COLO668 (cell line): ENCODE measurements at regions not wholly inside any gene's neighbourhood (a gene's known extent, or its start where the extent isn't known, plus 50 kb on each side); places are given as distances from the start of the nearest gene placed in this dataset.
"Not testable (repeated sequence)": the region's sequence is repeated elsewhere in the genome, so short reads cannot be mapped to it uniquely, and the experiment has no call there.

Experiments
- DNase-seq: peaks from one replicate; lab custom pipeline; 2025; ENCODE audit not compliant: unreplicated experiment; lab: John Stamatoyannopoulos, UW

GRCh38 chr3:153369561-153370374 is 207.7 kb downstream of the RAP2B start:
- no peak for DNase-seq

DNA sequence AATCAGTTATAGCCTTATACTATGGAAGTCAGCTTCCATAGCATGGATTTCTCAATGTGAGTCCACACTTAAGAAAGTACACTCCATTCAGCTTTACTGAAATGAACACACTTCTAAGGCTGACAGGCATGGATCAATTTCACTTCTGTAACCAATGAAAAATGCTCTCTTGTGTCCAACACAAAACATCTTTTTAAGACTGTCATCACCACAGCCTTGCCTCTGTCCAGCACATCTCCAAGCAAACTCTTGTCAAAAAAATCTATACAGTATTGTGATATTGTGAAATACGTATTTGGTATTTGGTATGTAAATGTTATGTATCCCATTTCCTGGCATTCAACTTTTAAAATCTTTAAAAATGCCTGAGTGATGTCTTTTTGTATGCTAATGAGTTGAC is 208.7 kb downstream of the RAP2B start:
- DNase-seq, result no peak

DNA sequence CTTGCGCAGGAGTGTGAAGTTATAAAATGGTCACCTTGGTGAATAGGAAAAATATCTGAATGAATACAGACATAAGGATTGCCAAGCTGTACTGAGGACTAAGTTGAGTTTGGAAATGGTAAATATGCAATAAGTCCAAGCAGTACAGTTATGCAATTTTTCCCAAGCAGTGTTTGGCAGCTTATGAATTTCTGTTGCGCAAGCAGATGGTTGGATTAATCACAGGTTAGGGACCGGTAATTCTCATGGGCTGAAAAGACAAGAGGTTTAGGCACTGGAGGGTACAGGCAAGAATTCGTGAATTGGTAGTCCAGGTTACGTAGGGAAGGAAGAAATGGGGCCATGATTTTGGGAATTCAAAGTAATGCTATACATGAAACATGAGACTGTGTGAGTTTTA is 210.3 kb downstream of the RAP2B start:
- DNase-seq, result no peak

DNA sequence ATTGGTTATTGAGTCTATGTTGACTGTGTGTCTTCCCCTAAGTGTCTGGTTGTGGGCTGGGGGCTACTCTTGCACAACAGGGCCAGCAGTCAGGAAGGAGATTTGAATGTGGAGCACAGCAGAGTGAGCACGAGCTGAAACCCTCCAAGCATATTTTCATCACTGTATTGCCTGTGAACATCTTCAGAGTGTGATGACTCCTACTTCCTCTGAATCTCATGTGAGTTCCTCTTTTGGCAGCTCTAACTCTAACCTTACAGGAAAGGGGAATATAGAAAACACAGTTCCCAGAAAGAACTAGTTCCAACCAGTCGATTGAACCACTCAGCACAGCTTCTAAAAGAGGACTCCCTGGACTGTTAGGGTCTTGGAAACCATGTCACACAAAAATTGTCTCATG is 211.6 kb downstream of the RAP2B start:
- DNase-seq, result no peak

GRCh38 chr3:153378366-153378765 is 216.3 kb downstream of the RAP2B start:
- not testable (repeated sequence) for DNase-seq

GRCh38 chr3:153379516-153379915 is 217.5 kb downstream of the RAP2B start:
- no peak for DNase-seq

DNA sequence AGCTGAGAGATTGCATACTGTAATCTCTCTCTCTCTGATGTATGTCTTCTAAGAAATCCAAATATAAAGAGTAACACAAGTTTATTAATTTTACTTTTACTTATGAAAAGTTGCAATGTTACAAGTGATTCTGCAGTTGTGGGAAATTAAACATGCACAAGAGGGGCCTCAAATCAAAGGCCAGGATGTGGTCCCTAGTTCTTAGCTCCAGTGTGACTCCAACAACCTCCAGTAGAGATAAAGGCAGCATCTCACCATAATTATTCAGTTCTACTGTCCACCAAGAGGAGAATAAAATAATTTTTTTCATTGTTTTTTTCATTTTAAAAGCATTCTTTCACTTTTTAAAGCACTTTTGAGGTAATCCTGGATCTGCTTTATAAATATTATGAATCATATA is 223.3 kb downstream of the RAP2B start:
- no peak for DNase-seq

- no peak for DNase-seq
Measured at GRCh38 chr3:153392363-153392762, 230.3 kb downstream of the RAP2B start.

DNA sequence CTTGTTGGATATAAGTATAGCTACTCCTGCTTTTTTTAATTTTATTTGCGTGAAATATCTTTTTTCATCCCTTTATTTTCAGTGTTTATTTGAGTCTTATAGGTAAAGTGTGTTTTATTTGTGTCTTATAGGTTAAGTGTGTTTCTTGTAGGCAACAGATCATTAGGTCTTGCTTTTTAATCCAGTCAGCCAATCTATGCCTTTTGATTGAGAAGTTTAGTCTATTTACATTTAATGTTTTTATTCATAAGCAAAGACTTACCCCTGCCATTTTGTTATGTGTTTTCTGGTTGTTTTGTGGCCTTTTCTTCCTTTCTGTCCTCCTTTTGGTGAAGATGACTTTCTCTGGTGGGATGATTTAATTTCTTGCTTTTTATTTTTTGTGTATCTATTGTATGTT is 232.0 kb downstream of the RAP2B start:
- DNase-seq, result no peak

DNA sequence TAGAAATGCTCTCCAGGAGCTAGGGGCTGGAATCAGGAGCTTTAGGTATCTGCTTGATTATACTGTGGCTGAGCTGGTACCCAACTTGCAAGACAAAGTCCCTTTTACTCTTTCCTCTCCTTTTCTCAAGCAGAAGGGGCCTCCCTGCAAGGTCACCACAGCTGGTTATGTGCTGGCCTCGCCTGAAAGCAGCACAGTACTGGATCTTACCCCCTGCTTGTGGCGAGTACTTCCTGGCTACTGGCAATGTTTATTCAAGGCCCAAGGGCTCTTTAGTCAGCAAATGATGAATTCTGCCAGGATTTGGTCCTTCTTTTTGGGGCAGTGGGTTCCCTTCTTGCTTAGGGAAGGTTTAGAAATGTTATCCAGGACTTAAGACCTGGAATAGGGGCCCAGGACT is 234.6 kb downstream of the RAP2B start:
- no peak for DNase-seq

GRCh38 chr3:153397794-153398193 is 235.8 kb downstream of the RAP2B start:
- DNase-seq, result no peak

DNA sequence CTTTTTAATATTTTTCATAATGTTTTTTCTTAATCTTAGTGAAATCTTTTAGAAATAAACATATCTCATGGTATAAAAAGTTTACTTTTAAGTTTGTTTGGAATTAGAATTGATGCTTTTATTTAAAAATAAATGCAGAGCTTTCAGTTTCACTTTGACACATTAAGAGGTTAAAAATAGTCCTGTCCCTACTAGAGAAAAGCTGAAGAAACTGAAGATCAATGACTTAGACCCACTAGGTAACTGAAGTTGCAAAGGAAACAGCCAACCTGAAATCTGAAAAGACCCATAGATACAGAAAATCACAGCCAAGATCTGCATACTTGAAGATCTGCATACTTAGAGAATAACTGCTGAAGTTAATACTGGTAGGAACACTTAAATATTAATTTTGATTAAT is 237.6 kb downstream of the RAP2B start:
- DNase-seq, result no peak

- DNase-seq, result no peak
Measured at GRCh38 chr3:153400641-153401040, 238.6 kb downstream of the RAP2B start.

DNA sequence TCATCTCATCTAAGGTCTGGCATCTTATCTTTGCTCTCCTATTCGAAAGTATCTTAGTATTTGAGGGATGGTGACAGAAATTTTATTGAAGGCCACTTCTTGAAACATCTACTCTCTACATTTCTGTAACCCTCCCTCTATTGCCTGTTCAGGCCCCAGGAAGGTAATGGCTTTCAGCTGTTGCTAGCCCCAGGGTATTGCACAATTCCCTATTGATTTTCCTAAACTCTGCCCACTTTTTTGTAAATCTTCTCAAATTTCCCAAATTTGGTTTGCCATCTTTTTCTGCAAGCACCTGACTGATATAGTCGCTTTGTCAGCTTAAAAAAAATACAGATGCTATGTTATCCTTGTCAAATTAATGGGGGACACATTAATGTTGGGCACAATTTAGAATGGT is 242.1 kb downstream of the RAP2B start:
- DNase-seq, result no peak

GRCh38 chr3:153405320-153405719 is 243.3 kb downstream of the RAP2B start:
- DNase-seq, result not testable (repeated sequence)

- DNase-seq, result no peak
Measured at GRCh38 chr3:153410517-153410916, 248.5 kb downstream of the RAP2B start.

DNA sequence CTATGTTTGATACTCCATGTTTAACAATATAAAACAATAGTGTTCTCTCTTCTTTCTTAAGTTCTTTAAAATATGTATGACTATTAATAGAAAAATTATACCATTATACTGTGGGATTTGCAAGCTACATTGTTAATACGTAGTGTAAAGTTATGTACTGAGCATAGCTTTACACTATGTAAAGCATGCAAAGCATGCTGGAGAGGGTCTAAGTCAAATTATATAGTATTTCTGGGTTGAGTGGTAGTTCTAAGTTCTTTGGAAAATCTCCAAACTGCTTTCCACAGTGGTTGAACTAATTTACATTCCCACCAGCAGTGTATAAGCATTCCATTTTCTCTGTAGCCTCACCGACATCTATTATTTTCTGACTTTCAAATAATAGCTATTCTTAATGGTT is 253.0 kb downstream of the RAP2B start:
- no peak for DNase-seq

GRCh38 chr3:153422314-153422713 is 260.3 kb downstream of the RAP2B start:
- DNase-seq, result no peak

GRCh38 chr3:153423820-153424219 is 261.8 kb downstream of the RAP2B start:
- not testable (repeated sequence) for DNase-seq

- no peak for DNase-seq
Measured at GRCh38 chr3:153426344-153426743, 264.3 kb downstream of the RAP2B start.

- DNase-seq, result no peak
Measured at GRCh38 chr3:153426803-153427202, 264.8 kb downstream of the RAP2B start.

DNA sequence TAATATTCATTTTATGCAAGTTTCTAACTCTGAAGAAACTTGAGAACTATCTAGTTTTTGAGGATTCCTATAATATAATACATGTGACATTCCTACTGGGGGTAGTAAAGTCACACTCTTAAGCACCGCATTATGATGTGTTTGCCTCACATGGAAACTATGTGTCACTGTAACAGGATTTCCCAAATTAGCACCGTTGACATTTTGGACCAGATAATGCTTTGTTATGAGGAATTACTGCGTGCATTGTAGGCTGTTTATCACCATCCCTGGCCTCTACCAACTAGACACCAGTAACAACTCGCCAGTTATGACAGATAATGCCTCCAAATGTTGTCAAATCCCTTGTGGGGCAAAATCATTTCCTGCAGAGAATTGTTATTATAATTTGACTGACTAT is 267.8 kb downstream of the RAP2B start:
- no peak for DNase-seq

DNA sequence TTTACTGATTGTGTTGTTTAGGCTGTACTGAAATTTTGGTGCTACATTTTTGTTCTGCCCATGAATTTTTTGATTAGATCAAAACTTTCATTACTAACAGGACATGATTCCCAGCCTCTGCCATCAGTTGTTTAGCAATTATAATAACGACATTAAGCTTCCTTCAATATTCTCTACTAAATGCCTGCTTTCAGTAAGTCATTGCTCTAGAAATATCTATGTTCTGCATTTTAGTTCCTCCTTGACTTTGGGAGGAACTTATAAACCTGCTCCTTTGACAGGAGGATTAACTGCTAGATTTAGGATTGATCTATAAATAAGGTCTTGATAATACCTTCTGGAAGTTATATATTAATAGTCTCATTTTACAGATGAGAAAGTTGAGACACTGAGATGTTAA is 269.1 kb downstream of the RAP2B start:
- no peak for DNase-seq
